Astrocyte of the spinal cord (primary cell): ENCODE measurements at regions not wholly inside any gene's neighbourhood (a gene's known extent, or its start where the extent isn't known, plus 50 kb on each side); places are given as distances from the start of the nearest gene placed in this dataset.
"Not testable (repeated sequence)": the region's sequence is repeated elsewhere in the genome, so short reads cannot be mapped to it uniquely, and the experiment has no call there.

Experiments used
- DNase-seq: peaks from one replicate; pipeline ENCODE4 v3.0.0; 2011; ENCODE audit warnings: low read depth, low spot score
- H3K4me3 ChIP-seq: 2 replicates; pipeline ENCODE4 v1.5.1; 2011; ENCODE audit warnings: low read depth, mild to moderate bottlenecking, low read length, moderate library complexity
- in situ Hi-C: cut with HindIII; loops from 2 replicates; pipeline ENCODE4 v1.10.0; 2017; ENCODE audit warnings: low sequenced_read_pairs
- TF ChIP-seq, protein P1 (sequence below): IDR thresholded peaks from 2 replicates; pipeline ENCODE4 v1.5.1; 2012; ENCODE audit warnings: low read depth, mild to moderate bottlenecking, low read length, inconsistent platforms

GRCh38 chr3:11713171-11713570, 69.5 kb upstream of the VGLL4 start:
- no peak overlapping the region for H3K4me3 ChIP-seq
- DNase-seq: no peak
- TF ChIP-seq, protein P1, sequence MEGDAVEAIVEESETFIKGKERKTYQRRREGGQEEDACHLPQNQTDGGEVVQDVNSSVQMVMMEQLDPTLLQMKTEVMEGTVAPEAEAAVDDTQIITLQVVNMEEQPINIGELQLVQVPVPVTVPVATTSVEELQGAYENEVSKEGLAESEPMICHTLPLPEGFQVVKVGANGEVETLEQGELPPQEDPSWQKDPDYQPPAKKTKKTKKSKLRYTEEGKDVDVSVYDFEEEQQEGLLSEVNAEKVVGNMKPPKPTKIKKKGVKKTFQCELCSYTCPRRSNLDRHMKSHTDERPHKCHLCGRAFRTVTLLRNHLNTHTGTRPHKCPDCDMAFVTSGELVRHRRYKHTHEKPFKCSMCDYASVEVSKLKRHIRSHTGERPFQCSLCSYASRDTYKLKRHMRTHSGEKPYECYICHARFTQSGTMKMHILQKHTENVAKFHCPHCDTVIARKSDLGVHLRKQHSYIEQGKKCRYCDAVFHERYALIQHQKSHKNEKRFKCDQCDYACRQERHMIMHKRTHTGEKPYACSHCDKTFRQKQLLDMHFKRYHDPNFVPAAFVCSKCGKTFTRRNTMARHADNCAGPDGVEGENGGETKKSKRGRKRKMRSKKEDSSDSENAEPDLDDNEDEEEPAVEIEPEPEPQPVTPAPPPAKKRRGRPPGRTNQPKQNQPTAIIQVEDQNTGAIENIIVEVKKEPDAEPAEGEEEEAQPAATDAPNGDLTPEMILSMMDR: no peak
- in situ Hi-C loops: no loop called here

DNA sequence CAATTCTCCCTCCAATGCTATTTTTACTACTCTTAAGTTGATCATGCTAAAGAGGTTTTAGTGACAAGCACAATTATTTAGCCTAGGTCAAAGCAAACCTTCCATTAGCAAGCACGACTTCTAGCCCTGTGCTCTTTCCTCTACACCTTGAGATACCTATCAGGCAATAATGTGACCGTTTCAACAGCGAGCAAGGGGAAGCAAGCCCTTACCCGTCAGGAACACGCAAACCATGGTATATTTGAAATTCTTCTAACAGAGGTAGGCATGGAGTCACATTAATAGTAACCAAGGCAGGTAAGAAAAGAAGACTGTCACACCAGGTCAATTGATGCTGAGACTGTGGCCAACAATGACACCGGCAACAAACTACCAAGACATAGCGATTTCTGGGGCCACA, 68.9 kb upstream of the VGLL4 start:
- TF ChIP-seq, protein P1: no peak
- in situ Hi-C loops: no loop called here
- no peak overlapping the region for H3K4me3 ChIP-seq
- DNase-seq: no peak

GRCh38 chr3:11711876-11712275, 68.2 kb upstream of the VGLL4 start:
- in situ Hi-C loops: no loop called here
- H3K4me3 ChIP-seq: no peak overlapping the region
- DNase-seq: no peak
- TF ChIP-seq, protein P1: no peak

- DNase-seq: no peak
- in situ Hi-C loops: no loop called here
- no peak overlapping the region for H3K4me3 ChIP-seq
- TF ChIP-seq, protein P1: no peak
Observed at GRCh38 chr3:11709782-11710181, 66.1 kb upstream of the VGLL4 start.

GRCh38 chr3:11707084-11707483, 63.4 kb upstream of the VGLL4 start:
- in situ Hi-C loops, DNase-seq, H3K4me3 ChIP-seq: not testable (repeated sequence)

DNA sequence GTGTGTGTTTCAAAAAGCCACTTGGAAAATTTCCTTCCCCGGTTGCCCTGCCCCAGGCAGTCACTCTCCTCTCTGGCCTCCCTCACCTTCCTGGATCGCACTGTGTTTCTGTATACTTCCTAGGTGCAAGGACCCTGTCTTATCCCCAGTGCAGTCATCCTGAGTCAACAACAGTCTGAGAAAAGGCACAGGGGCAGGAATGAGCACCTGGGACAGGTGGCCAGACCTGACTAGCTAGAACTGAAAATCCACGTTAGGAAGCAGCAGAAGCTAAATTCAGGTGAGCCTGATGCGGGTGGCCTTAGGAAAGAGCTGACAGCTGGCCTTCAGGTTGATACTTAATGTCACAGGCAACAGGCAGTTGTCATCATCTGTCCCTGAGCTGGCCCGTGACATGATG, 62.9 kb upstream of the VGLL4 start:
- TF ChIP-seq, protein P1: no peak
- no peak overlapping the region for H3K4me3 ChIP-seq
- DNase-seq: no peak
- in situ Hi-C loops: no loop called here

GRCh38 chr3:11705049-11705448, 61.3 kb upstream of the VGLL4 start:
- no peak overlapping the region for H3K4me3 ChIP-seq
- in situ Hi-C loops: no loop called here
- TF ChIP-seq, protein P1: no peak
- no peak for DNase-seq
